ENCODE measurements at regions not wholly inside any gene's neighbourhood (a gene's known extent, or its start where the extent isn't known, plus 50 kb on each side); places are given as distances from the start of the nearest gene placed in this dataset.
"Not testable (repeated sequence)": the region's sequence is repeated elsewhere in the genome, so short reads cannot be mapped to it uniquely, and the experiment has no call there.

- not testable (repeated sequence) for TF ChIP-seq USF2 (IDR thresholded peaks at IDR 0.05; ENCODE audit: low read depth, low read length); RFX5 (IDR thresholded peaks at IDR 0.05; ENCODE audit: low read depth, low read length); CTCF (conservative IDR thresholded peaks at IDR 0.05; ENCODE audit: low read depth, low read length); MAFK (IDR thresholded peaks at IDR 0.05; ENCODE audit: low read depth, low read length); POLR2A (IDR thresholded peaks at IDR 0.05; ENCODE audit: low read depth, low read length); RAD21 (IDR thresholded peaks at IDR 0.05; ENCODE audit: low read length); RCOR1 (IDR thresholded peaks at IDR 0.05; ENCODE audit: insufficient replicate concordance, low read length); ELK1 (IDR thresholded peaks at IDR 0.05; ENCODE audit: borderline replicate concordance, low read depth, low read length)
These were observed 1233.7 kb upstream of the GYPC start for GRCh38 chr2:125422198-125422770.

Data from IMR-90 (cell line).